Cardiac muscle cell (in vitro differentiated cells and primary cell): ENCODE measurements at regions not wholly inside any gene's neighbourhood (a gene's known extent, or its start where the extent isn't known, plus 50 kb on each side); places are given as distances from the start of the nearest gene placed in this dataset.
"Not testable (repeated sequence)": the region's sequence is repeated elsewhere in the genome, so short reads cannot be mapped to it uniquely, and the experiment has no call there.

Experiments
- DNase-seq, 2 donors: peaks; one replicate each; pipeline versions ENCODE4 v3.0.0 to v3.0.0-alpha.2; 2010 to 2017; ENCODE audit warnings: low read depth in 1 of 2, low spot score in 1 of 2
- H3K27ac ChIP-seq: fragments of 200-600 bp; sonication (generic); 2 replicates; pipeline ENCODE4 v1.5.1; 2016
- H3K27me3 ChIP-seq: fragments of 200-600 bp; sonication (generic); 2 replicates; pipeline ENCODE4 v1.6.0; 2016; ENCODE audit warnings: control low read depth
- H3K36me3 ChIP-seq: fragments of 200-600 bp; sonication (generic); 2 replicates; pipeline ENCODE4 v1.5.1; 2016; ENCODE audit warnings: control low read depth
- H3K4me1 ChIP-seq: fragments of 200-600 bp; sonication (generic); 2 replicates; pipeline ENCODE4 v1.8.1; 2017; ENCODE audit warnings: low read depth, mild to moderate bottlenecking, mixed run types
- H3K4me3 ChIP-seq: fragments of 200-600 bp; sonication (generic); 2 replicates; pipeline ENCODE4 v1.5.1; 2016; ENCODE audit warnings: mild to moderate bottlenecking
- H3K9me3 ChIP-seq: fragments of 200-600 bp; sonication (generic); 2 replicates; pipeline ENCODE4 v1.5.1; 2017; ENCODE audit warnings: low read depth, mild to moderate bottlenecking, control low read depth
- TF ChIP-seq, protein P1 (sequence below): IDR thresholded peaks from 2 replicates; pipeline ENCODE4 v1.5.1; 2012; ENCODE audit warnings: low read depth, mild to moderate bottlenecking, low read length

DNA sequence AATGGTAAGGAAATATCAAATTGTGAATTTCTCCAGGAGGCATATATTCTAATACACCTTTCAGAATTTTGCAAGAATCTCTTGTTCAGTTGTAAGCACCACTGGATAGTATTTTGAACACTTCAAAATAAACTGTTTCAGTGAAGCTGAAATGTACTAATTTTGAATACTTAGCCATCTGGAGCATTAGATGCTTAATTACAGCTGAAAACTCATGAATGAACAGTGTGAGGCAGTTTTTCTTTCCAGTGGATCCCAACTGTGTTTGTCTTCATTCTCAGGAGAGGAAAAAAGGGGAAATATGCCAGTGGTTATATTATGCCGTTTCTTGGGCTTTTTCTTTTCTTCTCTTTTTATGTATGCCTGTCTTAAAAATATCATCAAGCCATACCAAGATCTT lies 306.0 kb upstream of the SEMA6A start:
- Histone ChIP-seq H3K27ac (no peak overlapping the region), H3K36me3 (no peaks in the 10 kb centered on the region), H3K27me3 (no peaks in the 10 kb centered on the region), H3K4me3 (no peak overlapping the region), H3K9me3 (no peaks in the 10 kb centered on the region), H3K4me1 (no peaks in the 10 kb centered on the region)
- TF ChIP-seq, protein P1, sequence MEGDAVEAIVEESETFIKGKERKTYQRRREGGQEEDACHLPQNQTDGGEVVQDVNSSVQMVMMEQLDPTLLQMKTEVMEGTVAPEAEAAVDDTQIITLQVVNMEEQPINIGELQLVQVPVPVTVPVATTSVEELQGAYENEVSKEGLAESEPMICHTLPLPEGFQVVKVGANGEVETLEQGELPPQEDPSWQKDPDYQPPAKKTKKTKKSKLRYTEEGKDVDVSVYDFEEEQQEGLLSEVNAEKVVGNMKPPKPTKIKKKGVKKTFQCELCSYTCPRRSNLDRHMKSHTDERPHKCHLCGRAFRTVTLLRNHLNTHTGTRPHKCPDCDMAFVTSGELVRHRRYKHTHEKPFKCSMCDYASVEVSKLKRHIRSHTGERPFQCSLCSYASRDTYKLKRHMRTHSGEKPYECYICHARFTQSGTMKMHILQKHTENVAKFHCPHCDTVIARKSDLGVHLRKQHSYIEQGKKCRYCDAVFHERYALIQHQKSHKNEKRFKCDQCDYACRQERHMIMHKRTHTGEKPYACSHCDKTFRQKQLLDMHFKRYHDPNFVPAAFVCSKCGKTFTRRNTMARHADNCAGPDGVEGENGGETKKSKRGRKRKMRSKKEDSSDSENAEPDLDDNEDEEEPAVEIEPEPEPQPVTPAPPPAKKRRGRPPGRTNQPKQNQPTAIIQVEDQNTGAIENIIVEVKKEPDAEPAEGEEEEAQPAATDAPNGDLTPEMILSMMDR, result no peak
- no peak for DNase-seq

DNA sequence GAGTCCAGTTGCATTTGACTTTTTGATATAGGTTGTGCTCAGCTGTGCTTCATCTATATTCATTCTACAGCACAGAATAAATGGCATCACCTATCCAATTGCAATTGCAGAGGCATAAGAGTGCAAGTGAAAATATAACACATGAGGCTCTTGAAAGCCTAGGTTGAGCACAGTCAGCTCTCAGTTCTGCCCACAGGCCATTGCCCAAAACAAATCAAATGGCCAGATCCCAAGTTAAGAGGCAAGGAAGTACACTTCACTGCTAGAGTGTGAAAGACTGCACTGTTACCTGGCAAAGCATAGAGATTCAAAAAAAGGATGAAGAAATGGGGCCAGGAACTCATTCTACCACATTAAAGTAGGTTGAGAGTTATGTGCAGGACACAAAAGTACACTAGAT lies 305.5 kb upstream of the SEMA6A start:
- H3K27ac ChIP-seq, result no peak overlapping the region
- H3K4me1 ChIP-seq, result no peaks in the 10 kb centered on the region
- TF ChIP-seq, protein P1, result no peak
- H3K4me3 ChIP-seq, result no peak overlapping the region
- no peaks in the 10 kb centered on the region for H3K9me3 ChIP-seq
- H3K36me3 ChIP-seq, result no peaks in the 10 kb centered on the region
- DNase-seq, result no peak
- no peaks in the 10 kb centered on the region for H3K27me3 ChIP-seq

DNA sequence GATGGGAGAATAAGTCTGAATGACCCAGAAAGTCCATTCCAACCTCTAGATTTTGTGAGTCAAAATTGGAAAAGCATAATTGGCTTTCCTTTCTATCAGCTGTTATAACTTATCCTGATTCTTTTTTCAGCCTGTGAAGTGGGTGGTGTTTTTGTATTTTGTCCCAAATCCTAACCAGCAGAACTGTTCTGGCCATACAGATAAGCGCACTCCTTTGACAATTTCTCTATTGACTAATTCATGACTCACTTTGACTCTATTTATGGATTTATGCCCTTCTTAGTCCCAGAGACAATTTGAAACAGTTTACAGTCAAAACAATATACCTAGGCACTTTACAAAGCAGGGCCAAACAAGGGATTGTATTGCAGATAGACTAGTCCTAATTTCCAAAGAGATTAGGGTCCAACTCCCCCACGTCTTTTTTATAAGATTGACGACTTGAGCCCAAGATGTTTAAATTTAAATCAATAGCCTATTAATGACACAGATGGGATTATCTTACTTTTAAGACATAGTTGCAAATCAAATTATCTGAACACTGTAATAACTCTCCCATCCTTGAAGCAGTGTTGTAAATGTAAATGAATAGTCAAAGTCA lies 301.7 kb upstream of the SEMA6A start:
- Histone ChIP-seq H3K4me1 (no peaks in the 10 kb centered on the region), H3K9me3 (no peaks in the 10 kb centered on the region), H3K27ac (no peak overlapping the region), H3K27me3 (no peaks in the 10 kb centered on the region), H3K4me3 (no peak overlapping the region), H3K36me3 (no peaks in the 10 kb centered on the region)
- TF ChIP-seq, protein P1, result no peak
- DNase-seq, result no peak

DNA sequence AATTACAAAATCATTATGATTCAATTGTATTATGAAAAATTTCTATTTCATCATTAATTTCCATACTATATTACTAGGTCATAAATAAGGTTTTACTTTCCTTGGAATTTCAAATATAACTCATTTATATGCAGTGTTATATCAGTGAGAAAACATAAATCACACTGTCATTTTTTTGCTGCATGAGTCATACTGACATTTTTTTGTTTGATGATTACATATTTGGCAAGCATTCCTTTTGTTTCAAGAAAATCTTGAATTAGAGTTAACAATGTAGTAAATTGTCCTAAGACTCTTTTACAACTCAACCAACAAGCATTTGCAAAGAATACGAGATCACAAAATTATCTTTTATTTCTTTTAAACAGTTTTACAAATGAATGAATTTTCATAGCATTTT lies 298.4 kb upstream of the SEMA6A start:
- TF ChIP-seq, protein P1, result no peak

DNA sequence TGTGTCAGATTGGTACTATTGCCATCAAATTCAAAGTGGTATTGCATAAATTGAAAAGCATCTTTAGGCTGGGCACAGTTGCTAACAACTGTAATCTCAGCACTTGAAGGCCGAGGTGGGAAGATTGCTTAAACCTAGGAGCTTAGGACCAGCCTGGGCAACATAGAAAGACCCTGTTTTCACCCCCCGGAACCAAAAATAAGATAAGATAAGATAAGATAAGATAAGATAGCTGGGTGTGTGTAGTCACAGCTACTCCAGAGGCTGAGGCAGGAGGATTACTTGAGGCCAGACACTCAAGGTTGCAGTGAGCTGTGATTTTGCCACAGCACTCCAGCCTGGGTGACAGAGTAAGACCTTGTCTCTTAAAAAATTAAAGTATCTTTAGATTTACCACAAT lies 297.9 kb upstream of the SEMA6A start:
- DNase-seq, result no peak
- Histone ChIP-seq H3K36me3 (no peaks in the 10 kb centered on the region), H3K27ac (no peak overlapping the region), H3K27me3 (no peaks in the 10 kb centered on the region), H3K9me3 (no peaks in the 10 kb centered on the region), H3K4me3 (no peak overlapping the region), H3K4me1 (no peaks in the 10 kb centered on the region)
- TF ChIP-seq, protein P1, result no peak

More for the DNA sequence above, 298.4 kb upstream of the SEMA6A start:
- Histone ChIP-seq H3K36me3 (no peaks in the 10 kb centered on the region), H3K4me3 (no peak overlapping the region), H3K27me3 (no peaks in the 10 kb centered on the region), H3K9me3 (no peaks in the 10 kb centered on the region), H3K4me1 (no peaks in the 10 kb centered on the region), H3K27ac (no peak overlapping the region)
- DNase-seq, result peak in 1 of 2 donors; percentile 51

DNA sequence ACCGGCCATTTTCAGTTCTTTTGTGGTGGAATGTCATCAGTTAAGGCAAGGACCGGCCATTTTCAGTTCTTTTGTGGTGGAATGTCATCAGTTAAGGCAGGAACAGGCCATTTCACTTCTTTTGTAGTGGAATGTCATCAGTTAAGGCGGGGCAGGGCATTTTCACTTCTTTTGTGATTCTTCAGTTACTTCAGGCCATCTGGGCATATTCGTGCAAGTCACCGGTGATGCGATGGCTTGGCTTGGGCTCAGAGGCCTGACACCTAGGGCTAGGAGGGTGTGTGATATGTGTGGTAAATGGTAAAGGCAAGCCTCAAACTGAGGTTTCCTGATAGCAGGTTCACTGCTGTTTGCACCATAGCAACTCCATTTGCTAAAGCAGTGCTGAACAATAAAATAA lies 293.2 kb upstream of the SEMA6A start:
- DNase-seq, result not testable (repeated sequence)

More for the DNA sequence above, 293.2 kb upstream of the SEMA6A start:
- H3K9me3 ChIP-seq, H3K4me3 ChIP-seq, H3K27ac ChIP-seq, H3K4me1 ChIP-seq, H3K36me3 ChIP-seq, H3K27me3 ChIP-seq: not testable (repeated sequence)
